ENCODE measurements at regions not wholly inside any gene's neighbourhood (a gene's known extent, or its start where the extent isn't known, plus 50 kb on each side); places are given as distances from the start of the nearest gene placed in this dataset.

GRCh38 chr4:123338715-123339114 is 57.9 kb upstream of the SPRY1 start:
- H3K27ac ChIP-seq (ENCODE audit: control insufficient read depth, insufficient read depth, low read length): no peak overlapping the region
- no peak for TF ChIP-seq EZH2 (IDR thresholded peaks at IDR 0.05; ENCODE audit: low read length)
- TF ChIP-seq, protein P1, sequence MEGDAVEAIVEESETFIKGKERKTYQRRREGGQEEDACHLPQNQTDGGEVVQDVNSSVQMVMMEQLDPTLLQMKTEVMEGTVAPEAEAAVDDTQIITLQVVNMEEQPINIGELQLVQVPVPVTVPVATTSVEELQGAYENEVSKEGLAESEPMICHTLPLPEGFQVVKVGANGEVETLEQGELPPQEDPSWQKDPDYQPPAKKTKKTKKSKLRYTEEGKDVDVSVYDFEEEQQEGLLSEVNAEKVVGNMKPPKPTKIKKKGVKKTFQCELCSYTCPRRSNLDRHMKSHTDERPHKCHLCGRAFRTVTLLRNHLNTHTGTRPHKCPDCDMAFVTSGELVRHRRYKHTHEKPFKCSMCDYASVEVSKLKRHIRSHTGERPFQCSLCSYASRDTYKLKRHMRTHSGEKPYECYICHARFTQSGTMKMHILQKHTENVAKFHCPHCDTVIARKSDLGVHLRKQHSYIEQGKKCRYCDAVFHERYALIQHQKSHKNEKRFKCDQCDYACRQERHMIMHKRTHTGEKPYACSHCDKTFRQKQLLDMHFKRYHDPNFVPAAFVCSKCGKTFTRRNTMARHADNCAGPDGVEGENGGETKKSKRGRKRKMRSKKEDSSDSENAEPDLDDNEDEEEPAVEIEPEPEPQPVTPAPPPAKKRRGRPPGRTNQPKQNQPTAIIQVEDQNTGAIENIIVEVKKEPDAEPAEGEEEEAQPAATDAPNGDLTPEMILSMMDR (optimal IDR thresholded peaks at IDR 0.05 in 1 of 3, IDR thresholded peaks at IDR 0.05 in 1 of 3, conservative IDR thresholded peaks at IDR 0.05 in 1 of 3; ENCODE audit: extremely low read depth in 1 of 3, insufficient read depth in 2 of 3, low read length in 3 of 3): no peak
- dilution Hi-C loops (cut with MboI; ENCODE audit: extremely low pct_ligation_motif_present, low sequenced_read_pairs): no loop called here
- H3K9ac ChIP-seq (ENCODE audit: control insufficient read depth, extremely low read depth, insufficient read depth, low read length): no peak overlapping the region
- H3K27me3 ChIP-seq (ENCODE audit: control insufficient read depth, extremely low read depth, insufficient read depth, low read length): no peaks in the 10 kb centered on the region
- peaks cover 11% of the 10 kb centered on the region for H3K4me1 ChIP-seq (ENCODE audit: control insufficient read depth, extremely low read depth, insufficient read depth, low read length)
- no peak for FAIRE-seq
- no peak overlapping the region for H2AFZ ChIP-seq (ENCODE audit: control insufficient read depth, low read length)
- no peaks in the 10 kb centered on the region for H3K36me3 ChIP-seq (ENCODE audit: control insufficient read depth in 2 of 2, extremely low read depth in 1 of 2, insufficient read depth in 2 of 2, low read length in 2 of 2)
- no peaks in the 10 kb centered on the region for H3K9me3 ChIP-seq (ENCODE audit: control insufficient read depth, low read depth, low read length)
- no peak overlapping the region for H3K4me2 ChIP-seq (ENCODE audit: control insufficient read depth, extremely low read depth, insufficient read depth, low read depth, low read length)
- no peaks in the 10 kb centered on the region for H3K79me2 ChIP-seq (ENCODE audit: control insufficient read depth, insufficient read depth, low read length)
- no peak overlapping the region for H3K4me3 ChIP-seq (ENCODE audit: control insufficient read depth in 2 of 3, extremely low read depth in 1 of 3, insufficient read depth in 2 of 3, low read depth in 1 of 3, low read length in 3 of 3)
- no peaks in the 10 kb centered on the region for H4K20me1 ChIP-seq (ENCODE audit: control insufficient read depth, extremely low read depth, insufficient read depth, low read length)
- no peaks in the 10 kb centered on the region for H3K9me1 ChIP-seq (ENCODE audit: control insufficient read depth, extremely low read depth, insufficient read depth, low read length)
- DNase-seq (ENCODE audit: low read depth, low spot score): no peak

DNA sequence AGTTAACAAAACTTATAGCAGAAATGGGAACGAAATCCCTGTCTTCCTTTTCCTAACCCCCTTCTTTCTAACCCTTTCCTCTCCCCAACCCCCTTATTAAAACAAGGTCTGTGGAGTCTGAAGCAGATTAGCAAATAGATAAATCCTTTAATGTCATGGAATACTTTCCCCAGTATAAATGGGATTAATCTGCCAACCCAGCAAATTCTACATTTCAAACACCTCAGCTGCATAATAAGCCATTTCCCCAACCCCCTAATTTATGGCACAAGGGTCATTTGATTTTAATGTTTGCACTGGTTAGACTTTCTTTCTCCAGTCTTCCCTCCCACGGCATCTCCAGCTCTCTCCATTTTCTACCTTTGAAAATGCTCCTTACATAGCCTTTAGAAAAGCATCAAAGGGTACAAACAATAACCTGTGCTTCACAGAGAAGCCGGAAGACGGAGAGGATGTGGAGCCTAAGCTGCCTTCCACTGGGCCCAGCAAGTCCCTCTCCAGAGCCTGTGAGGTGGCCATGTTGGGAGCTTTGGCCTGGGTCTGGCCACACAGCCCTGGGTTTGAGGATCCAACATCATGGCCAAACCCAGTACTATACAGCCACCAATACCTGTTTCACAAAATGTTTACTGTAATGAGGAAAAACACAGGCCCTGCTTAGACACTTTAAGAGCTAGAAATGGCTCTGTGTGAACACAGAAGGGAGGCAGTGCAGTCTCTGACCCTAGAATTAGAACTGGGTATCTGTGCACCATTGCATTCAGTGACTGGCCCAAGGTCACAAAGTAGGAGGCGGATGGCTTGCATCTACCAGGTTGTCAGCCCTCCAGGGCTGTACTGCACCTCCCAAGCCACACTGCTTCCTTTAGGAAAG is 56.9 kb upstream of the SPRY1 start:
- Histone ChIP-seq H3K4me3 (ENCODE audit: control insufficient read depth in 2 of 3, extremely low read depth in 1 of 3, insufficient read depth in 2 of 3, low read depth in 1 of 3, low read length in 3 of 3) (no peak overlapping the region), H3K9me3 (ENCODE audit: control insufficient read depth, low read depth, low read length) (no peaks in the 10 kb centered on the region), H3K9ac (ENCODE audit: control insufficient read depth, extremely low read depth, insufficient read depth, low read length) (no peak overlapping the region), H3K27me3 (ENCODE audit: control insufficient read depth, extremely low read depth, insufficient read depth, low read length) (no peaks in the 10 kb centered on the region), H3K4me2 (ENCODE audit: control insufficient read depth, extremely low read depth, insufficient read depth, low read depth, low read length) (no peak overlapping the region), H3K36me3 (ENCODE audit: control insufficient read depth in 2 of 2, extremely low read depth in 1 of 2, insufficient read depth in 2 of 2, low read length in 2 of 2) (no peaks in the 10 kb centered on the region), H4K20me1 (ENCODE audit: control insufficient read depth, extremely low read depth, insufficient read depth, low read length) (no peaks in the 10 kb centered on the region), H3K27ac (ENCODE audit: control insufficient read depth, insufficient read depth, low read length) (peak overlapping the region; percentile 5), H2AFZ (ENCODE audit: control insufficient read depth, low read length) (no peak overlapping the region), H3K4me1 (ENCODE audit: control insufficient read depth, extremely low read depth, insufficient read depth, low read length) (peaks cover 11% of the 10 kb centered on the region), H3K79me2 (ENCODE audit: control insufficient read depth, insufficient read depth, low read length) (no peaks in the 10 kb centered on the region), H3K9me1 (ENCODE audit: control insufficient read depth, extremely low read depth, insufficient read depth, low read length) (no peaks in the 10 kb centered on the region)
- no peak for FAIRE-seq
- DNase-seq (ENCODE audit: low read depth, low spot score): no peak
- dilution Hi-C loops (cut with MboI; ENCODE audit: extremely low pct_ligation_motif_present, low sequenced_read_pairs): no loop called here
- TF ChIP-seq EZH2 (IDR thresholded peaks at IDR 0.05; ENCODE audit: low read length): no peak
- TF ChIP-seq, protein P1 (optimal IDR thresholded peaks at IDR 0.05 in 1 of 3, IDR thresholded peaks at IDR 0.05 in 1 of 3, conservative IDR thresholded peaks at IDR 0.05 in 1 of 3; ENCODE audit: extremely low read depth in 1 of 3, insufficient read depth in 2 of 3, low read length in 3 of 3): no peak

Measured in keratinocyte (primary cell).